AG10803 (cell line): ENCODE measurements at regions not wholly inside any gene's neighbourhood (a gene's known extent, or its start where the extent isn't known, plus 50 kb on each side); places are given as distances from the start of the nearest gene placed in this dataset.

Source experiments
- DNase-seq: peaks from one replicate; pipeline ENCODE4 v3.0.0; 2010; ENCODE audit warnings: low read depth
- H3K4me3 ChIP-seq: 2 replicates; pipeline ENCODE4 v1.5.1; 2011; ENCODE audit warnings: mild to moderate bottlenecking, low read length, control low read depth
- TF ChIP-seq, protein P1 (sequence below): conservative IDR thresholded peaks from 2 replicates; pipeline ENCODE4 v1.5.1; 2011; ENCODE audit warnings: mild to moderate bottlenecking, low read length, control low read depth, inconsistent platforms

DNA sequence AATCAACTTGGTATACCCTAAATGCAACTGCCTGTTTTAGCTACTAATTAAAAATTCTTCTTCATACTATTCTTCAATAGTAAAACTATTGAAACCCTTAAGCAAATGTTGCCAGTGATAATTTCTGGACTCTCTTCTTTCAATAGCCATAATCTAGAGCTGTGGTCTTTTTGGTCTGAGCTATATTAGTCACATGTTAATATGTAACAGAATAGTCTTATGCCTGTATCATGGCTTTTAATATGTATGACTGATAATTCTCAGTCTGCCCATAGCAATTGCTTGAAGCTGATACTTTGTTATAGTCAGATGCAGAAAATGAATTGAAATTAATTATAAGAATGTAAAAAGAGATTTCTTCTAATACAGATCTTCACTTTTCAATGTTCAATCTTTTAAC, 1871.9 kb upstream of the CDH6 start:
- H3K4me3 ChIP-seq = no peak overlapping the region
- DNase-seq = no peak
- TF ChIP-seq, protein P1, sequence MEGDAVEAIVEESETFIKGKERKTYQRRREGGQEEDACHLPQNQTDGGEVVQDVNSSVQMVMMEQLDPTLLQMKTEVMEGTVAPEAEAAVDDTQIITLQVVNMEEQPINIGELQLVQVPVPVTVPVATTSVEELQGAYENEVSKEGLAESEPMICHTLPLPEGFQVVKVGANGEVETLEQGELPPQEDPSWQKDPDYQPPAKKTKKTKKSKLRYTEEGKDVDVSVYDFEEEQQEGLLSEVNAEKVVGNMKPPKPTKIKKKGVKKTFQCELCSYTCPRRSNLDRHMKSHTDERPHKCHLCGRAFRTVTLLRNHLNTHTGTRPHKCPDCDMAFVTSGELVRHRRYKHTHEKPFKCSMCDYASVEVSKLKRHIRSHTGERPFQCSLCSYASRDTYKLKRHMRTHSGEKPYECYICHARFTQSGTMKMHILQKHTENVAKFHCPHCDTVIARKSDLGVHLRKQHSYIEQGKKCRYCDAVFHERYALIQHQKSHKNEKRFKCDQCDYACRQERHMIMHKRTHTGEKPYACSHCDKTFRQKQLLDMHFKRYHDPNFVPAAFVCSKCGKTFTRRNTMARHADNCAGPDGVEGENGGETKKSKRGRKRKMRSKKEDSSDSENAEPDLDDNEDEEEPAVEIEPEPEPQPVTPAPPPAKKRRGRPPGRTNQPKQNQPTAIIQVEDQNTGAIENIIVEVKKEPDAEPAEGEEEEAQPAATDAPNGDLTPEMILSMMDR = no peak

DNA sequence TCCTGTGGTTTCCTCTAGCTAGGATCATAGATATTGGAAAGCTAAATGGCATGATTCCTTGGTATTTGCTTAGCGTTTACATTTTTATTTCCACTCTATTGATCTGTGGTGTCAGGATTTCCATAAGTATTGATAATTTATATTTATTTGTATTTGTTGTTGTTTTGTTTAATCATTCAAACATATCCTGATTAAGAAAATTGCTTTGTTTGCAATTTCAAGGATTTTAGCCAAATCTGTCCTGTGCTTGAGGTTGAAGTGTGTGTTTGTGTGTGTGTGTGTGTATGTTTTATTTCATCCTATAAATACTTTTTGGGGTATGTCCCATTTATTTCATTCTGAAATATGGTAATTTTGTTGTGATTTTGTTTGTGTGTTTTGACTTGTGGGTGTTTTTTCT, 1884.1 kb upstream of the CDH6 start:
- TF ChIP-seq, protein P1 = no peak
- no peak for DNase-seq
- no peak overlapping the region for H3K4me3 ChIP-seq

DNA sequence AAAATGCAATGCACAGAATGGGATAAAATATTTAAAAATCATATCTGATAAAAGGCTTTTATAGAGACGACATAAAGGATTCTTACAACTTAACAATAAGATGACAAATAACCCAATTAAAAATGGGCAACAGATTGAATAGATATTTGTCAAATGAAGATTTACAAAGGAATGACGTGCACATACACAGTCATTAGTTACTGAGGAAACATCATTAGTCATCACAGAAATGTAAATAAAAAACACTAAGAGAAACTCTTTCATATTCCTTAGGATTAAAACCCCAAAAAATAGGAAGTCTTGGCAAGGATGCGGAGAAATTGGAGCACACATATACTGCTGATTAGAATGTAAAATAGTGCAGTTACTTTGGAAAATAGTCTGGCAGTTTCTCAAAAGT, 1886.0 kb upstream of the CDH6 start:
- DNase-seq = no peak
- H3K4me3 ChIP-seq = no peak overlapping the region
- TF ChIP-seq, protein P1 = no peak

DNA sequence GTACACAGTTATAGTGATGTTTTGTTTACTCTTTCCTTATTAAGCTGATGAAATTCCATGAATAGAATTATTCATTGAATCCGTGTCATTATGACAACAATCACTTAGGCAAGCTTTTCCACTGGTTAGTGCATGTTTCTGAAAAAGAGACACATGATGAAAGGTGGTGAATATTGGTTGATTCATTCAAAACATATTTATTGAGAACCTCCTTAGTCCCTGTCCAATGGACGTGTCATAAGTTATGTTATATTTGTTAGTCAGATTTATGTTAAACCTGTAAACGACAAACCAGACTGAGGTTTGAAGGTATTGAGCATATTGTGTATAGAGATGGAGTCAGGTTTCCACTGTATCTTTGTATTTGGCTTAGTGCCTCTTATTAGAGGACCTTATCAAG, 1888.9 kb upstream of the CDH6 start:
- TF ChIP-seq, protein P1 = no peak
- DNase-seq = no peak
- H3K4me3 ChIP-seq = no peak overlapping the region

DNA sequence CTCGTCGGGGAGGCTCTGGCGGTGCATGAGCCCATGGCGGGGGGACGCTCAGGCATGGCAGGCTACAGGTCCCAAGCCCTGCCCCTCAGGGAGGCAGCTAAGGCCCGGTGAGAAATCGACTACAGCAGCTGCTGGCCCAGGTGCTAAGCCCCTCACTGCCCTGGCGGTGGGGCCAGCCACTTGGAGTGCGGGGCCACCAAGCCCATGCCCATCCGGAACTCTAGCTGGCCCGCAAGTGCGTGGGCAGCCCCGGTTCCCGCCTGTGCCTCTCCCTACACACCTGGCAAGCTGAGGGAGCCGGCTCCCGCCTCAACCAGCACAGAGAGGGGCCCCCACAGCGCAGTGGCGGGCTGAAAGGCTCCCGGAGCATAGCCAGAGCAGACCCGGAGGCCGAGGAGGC, 1896.9 kb upstream of the CDH6 start:
- no peak for DNase-seq
- TF ChIP-seq, protein P1 = no peak
- no peak overlapping the region for H3K4me3 ChIP-seq

DNA sequence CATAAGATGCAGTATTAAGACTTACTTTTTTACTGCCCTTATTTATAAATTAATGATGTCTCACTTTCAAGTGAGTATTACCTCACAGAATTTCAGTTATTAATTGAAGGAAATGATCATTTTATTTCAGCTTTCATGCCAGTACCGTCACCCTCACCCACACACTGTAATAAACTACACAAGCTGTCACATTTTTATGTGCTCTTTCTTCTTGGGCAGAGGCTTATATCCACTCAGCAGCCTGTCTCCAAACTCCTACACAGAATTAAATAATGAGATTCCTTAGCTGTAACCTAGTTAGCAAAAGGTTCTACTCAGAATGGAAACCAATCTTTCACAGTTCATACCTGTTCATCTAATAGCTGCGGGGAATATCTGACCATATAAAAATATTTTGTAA, 1915.8 kb upstream of the CDH6 start:
- no peak for DNase-seq
- H3K4me3 ChIP-seq = no peak overlapping the region
- TF ChIP-seq, protein P1 = no peak

DNA sequence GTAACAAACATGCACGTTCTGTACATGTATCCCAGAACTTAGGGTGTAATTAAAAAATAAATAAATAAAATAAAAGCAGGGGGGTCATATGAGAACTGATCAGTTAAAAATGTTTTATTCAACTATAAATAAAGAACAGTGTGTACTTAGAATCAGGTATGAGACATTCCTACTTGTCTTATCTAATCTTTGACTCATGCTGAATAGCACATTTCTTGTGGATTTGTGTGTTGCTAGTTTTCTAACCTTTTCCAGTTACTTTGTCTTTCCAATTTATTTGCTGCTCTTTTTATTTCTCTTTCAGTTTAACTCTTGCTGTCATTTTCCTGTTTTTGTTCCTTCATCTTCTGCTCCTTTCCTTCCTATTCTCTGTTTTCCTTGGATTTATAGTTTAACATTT, 1917.1 kb upstream of the CDH6 start:
- DNase-seq = no peak
- no peak overlapping the region for H3K4me3 ChIP-seq
- TF ChIP-seq, protein P1 = no peak
